Fibroblast of lung (primary cell): ENCODE measurements at regions not wholly inside any gene's neighbourhood (a gene's known extent, or its start where the extent isn't known, plus 50 kb on each side); places are given as distances from the start of the nearest gene placed in this dataset.

Experiments
- DNase-seq, 2 donors: peaks; one replicate each; pipeline versions ENCODE4 v3.0.0 to v3.0.0-alpha.2; 2010; ENCODE audit warnings: low read depth in 2 of 2
- H2AFZ ChIP-seq: 2 replicates; pipeline ENCODE4 v1.5.1; 2012; ENCODE audit warnings: low read length, control low read depth, inconsistent platforms
- H3K27ac ChIP-seq: 2 replicates; pipeline ENCODE4 v1.5.1; 2011; ENCODE audit warnings: low read length, control low read depth; ENCODE audit not compliant: insufficient read depth
- H3K27me3 ChIP-seq: 2 replicates; pipeline ENCODE4 v1.5.1; 2011; ENCODE audit warnings: mild to moderate bottlenecking, low read length; ENCODE audit not compliant: control insufficient read depth, insufficient read depth
- H3K36me3 ChIP-seq: 2 replicates; pipeline ENCODE4 v1.5.1; 2011; ENCODE audit warnings: low read length; ENCODE audit not compliant: control insufficient read depth, insufficient read depth
- H3K4me1 ChIP-seq: 2 replicates; pipeline ENCODE4 v1.5.1; 2011; ENCODE audit warnings: low read length; ENCODE audit not compliant: control insufficient read depth, insufficient read depth; ENCODE audit errors: extremely low read depth
- H3K4me2 ChIP-seq: 2 replicates; pipeline ENCODE4 v1.5.1; 2011; ENCODE audit warnings: low read length, control low read depth; ENCODE audit not compliant: insufficient read depth; ENCODE audit errors: extremely low read depth
- H3K4me3 ChIP-seq, 4 experiments: fragments of 200-600 bp in 1 of 4; sonication (generic) in 1 of 4; replicated peaks in 1 of 4; 2 replicates each; pipeline ENCODE4 v1.5.1; 2011 to 2016; ENCODE audit warnings: low read length in 4 of 4, low read depth in 3 of 4, mild to moderate bottlenecking in 3 of 4, control low read depth in 2 of 4, inconsistent platforms in 1 of 4, mixed read lengths in 1 of 4; ENCODE audit not compliant: insufficient read depth in 1 of 4; ENCODE audit errors: control extremely low read depth in 1 of 4
- H3K79me2 ChIP-seq: 2 replicates; pipeline ENCODE4 v1.5.1; 2012; ENCODE audit warnings: mild to moderate bottlenecking, low read length, inconsistent platforms; ENCODE audit not compliant: control insufficient read depth, insufficient read depth
- H3K9ac ChIP-seq: 2 replicates; pipeline ENCODE4 v1.5.1; 2011; ENCODE audit warnings: mild to moderate bottlenecking, low read length, control low read depth; ENCODE audit not compliant: insufficient read depth
- H3K9me3 ChIP-seq: 2 replicates; pipeline ENCODE4 v1.5.1; 2012; ENCODE audit warnings: low read depth, low read length; ENCODE audit not compliant: control insufficient read depth, insufficient read depth
- H4K20me1 ChIP-seq: 2 replicates; pipeline ENCODE4 v1.5.1; 2011; ENCODE audit warnings: low read length; ENCODE audit not compliant: control insufficient read depth, insufficient read depth; ENCODE audit errors: extremely low read depth
- EZH2 ChIP-seq: IDR thresholded peaks from 2 replicates; pipeline ENCODE4 v1.5.1; 2012; ENCODE audit warnings: low read length, control low read depth, mild to moderate bottlenecking; ENCODE audit errors: missing control alignments
- TF ChIP-seq, protein P1 (sequence below), 2 donors: IDR thresholded peaks in 1 of 2; conservative IDR thresholded peaks in 1 of 2; 1 replicate in 1 of 2; 2 replicates in 1 of 2; pipeline ENCODE4 v1.5.1; 2011 to 2012; ENCODE audit warnings: low read length in 2 of 2, control low read depth in 1 of 2, inconsistent platforms in 1 of 2, low read depth in 1 of 2, mild to moderate bottlenecking in 1 of 2

DNA sequence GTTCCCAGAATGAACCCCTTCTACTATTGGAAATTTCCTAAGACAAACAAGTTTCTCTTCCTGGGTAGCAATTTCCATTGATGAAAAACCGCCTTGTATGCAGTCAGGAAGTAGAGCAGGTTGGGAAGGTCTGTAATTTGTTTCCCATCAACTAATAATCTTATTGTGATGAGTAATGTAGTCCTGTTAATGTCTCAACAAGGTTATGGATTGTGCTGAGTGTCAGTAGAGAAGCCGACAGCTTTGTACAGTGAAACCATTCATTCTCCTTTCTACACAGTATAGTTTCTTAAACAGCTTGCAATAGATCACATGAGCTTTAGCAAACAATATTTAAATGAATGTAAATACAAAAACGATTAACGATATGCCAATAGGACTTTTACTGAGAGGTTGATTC lies 355.4 kb upstream of the WWC1 start:
- DNase-seq, result no peak
- no peak overlapping the region for H3K27ac ChIP-seq
- no peak overlapping the region for H3K9ac ChIP-seq
- no peaks in the 10 kb centered on the region for H3K4me1 ChIP-seq
- H2AFZ ChIP-seq, result no peak overlapping the region
- no peak for TF ChIP-seq EZH2
- TF ChIP-seq, protein P1, sequence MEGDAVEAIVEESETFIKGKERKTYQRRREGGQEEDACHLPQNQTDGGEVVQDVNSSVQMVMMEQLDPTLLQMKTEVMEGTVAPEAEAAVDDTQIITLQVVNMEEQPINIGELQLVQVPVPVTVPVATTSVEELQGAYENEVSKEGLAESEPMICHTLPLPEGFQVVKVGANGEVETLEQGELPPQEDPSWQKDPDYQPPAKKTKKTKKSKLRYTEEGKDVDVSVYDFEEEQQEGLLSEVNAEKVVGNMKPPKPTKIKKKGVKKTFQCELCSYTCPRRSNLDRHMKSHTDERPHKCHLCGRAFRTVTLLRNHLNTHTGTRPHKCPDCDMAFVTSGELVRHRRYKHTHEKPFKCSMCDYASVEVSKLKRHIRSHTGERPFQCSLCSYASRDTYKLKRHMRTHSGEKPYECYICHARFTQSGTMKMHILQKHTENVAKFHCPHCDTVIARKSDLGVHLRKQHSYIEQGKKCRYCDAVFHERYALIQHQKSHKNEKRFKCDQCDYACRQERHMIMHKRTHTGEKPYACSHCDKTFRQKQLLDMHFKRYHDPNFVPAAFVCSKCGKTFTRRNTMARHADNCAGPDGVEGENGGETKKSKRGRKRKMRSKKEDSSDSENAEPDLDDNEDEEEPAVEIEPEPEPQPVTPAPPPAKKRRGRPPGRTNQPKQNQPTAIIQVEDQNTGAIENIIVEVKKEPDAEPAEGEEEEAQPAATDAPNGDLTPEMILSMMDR (conservative IDR thresholded peaks at IDR 0.05 in 1 of 2, IDR thresholded peaks at IDR 0.05 in 1 of 2; ENCODE audit: low read depth in 1 of 2, low read length in 2 of 2), result no peak
- no peaks in the 10 kb centered on the region for H3K36me3 ChIP-seq
- H3K27me3 ChIP-seq, result no peaks in the 10 kb centered on the region
- no peaks in the 10 kb centered on the region for H3K79me2 ChIP-seq
- no peak overlapping the region for H3K4me2 ChIP-seq
- H3K4me3 ChIP-seq, result no peak overlapping the region
- no peaks in the 10 kb centered on the region for H3K9me3 ChIP-seq
- H4K20me1 ChIP-seq, result no peaks in the 10 kb centered on the region

DNA sequence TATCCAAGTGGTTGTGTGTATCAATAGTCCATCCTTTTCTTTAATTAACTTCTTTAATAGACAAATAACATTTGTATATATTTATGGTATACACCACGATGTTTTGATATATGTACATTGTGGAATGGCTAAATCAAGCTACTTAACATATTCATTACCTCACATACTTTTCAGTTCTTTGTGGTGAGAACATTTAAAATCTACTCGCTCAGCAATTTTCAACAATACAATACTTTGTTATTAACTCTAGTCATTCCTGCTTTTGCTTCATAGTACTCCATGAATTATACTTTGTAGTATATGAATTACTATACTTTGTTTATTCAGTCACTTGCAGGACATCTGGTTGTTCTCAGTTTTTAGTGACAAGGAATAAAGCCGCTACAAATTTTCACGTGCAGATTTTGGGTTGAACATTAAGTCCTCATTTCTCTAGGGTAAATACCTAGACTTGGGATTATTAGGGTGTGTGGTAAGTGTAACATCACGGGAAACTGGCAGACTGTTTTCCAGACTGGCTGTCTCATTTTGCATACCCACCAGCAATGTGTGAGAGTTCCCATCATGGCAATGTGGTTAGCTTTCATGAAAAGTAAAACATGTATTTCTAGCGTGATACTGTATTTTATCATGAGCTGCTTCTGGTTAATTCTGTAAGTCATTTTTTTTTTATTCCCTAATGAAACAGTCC lies 354.4 kb upstream of the WWC1 start:
- no peaks in the 10 kb centered on the region for H3K9me3 ChIP-seq
- no peaks in the 10 kb centered on the region for H3K27me3 ChIP-seq
- H3K9ac ChIP-seq, result no peak overlapping the region
- no peaks in the 10 kb centered on the region for H3K36me3 ChIP-seq
- TF ChIP-seq EZH2, result no peak
- TF ChIP-seq, protein P1 (conservative IDR thresholded peaks at IDR 0.05 in 1 of 2, IDR thresholded peaks at IDR 0.05 in 1 of 2; ENCODE audit: low read depth in 1 of 2, low read length in 2 of 2), result no peak
- no peaks in the 10 kb centered on the region for H4K20me1 ChIP-seq
- H3K27ac ChIP-seq, result no peak overlapping the region
- H2AFZ ChIP-seq, result no peak overlapping the region
- H3K79me2 ChIP-seq, result no peaks in the 10 kb centered on the region
- H3K4me3 ChIP-seq, result no peak overlapping the region
- H3K4me2 ChIP-seq, result no peak overlapping the region
- DNase-seq, result no peak
- H3K4me1 ChIP-seq, result no peaks in the 10 kb centered on the region

DNA sequence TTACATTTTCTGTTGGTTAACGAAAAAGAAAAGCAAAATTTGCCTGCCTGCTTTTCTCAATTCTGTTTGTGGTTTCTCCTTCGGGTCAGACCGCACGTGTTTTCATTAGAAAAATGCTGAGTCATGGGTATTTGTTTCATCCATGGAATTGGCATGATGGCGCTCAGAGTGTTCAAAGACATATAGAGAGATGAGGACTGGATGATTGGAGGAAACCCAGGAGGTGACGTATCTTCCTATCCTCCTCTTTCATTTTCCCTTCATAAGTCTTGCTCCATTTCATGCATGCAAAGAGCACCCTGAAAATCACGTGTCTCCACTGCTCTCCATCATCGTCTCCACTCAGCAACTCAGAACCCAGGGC lies 353.8 kb upstream of the WWC1 start:
- Histone ChIP-seq H3K36me3 (no peaks in the 10 kb centered on the region), H3K27ac (no peak overlapping the region), H2AFZ (no peak overlapping the region), H4K20me1 (no peaks in the 10 kb centered on the region), H3K27me3 (no peaks in the 10 kb centered on the region), H3K9me3 (no peaks in the 10 kb centered on the region), H3K4me3 (no peak overlapping the region), H3K4me2 (no peak overlapping the region), H3K79me2 (no peaks in the 10 kb centered on the region), H3K9ac (no peak overlapping the region), H3K4me1 (no peaks in the 10 kb centered on the region)
- peak in 1 of 2 donors; percentile 24 for DNase-seq
- no peak for TF ChIP-seq EZH2
